B cell (primary cell): ENCODE measurements at regions not wholly inside any gene's neighbourhood (a gene's known extent, or its start where the extent isn't known, plus 50 kb on each side); places are given as distances from the start of the nearest gene placed in this dataset.

Source experiments
- ATAC-seq: fragments of 200-7000 bp; cut with Tn5 transposase; one replicate; pipeline ENCODE4 v1.10.0; 2021; ENCODE audit warnings: low read depth, mild to moderate bottlenecking, moderate number of reproducible peaks, moderate library complexity
- CTCF ChIA-PET: fragments of 350-600 bp; sonication (Branson Sonifier 250); formaldehyde crosslinking; loops from one replicate; lab custom pipeline; 2021; ENCODE audit warnings: antibody characterized with exemption, inconsistent platforms; lab: Charles Lee
- POLR2A ChIA-PET: fragments of 350-600 bp; sonication (Branson Sonifier 250); formaldehyde crosslinking; loops from one replicate; lab custom pipeline; 2021; ENCODE audit warnings: antibody characterized with exemption; lab: Charles Lee
- DNase-seq: peaks from one replicate; pipeline ENCODE4 v3.0.0; 2013
- H2AFZ ChIP-seq: 2 replicates; pipeline ENCODE4 v1.6.1; 2012; ENCODE audit warnings: mild to moderate bottlenecking, low read depth, low read length; ENCODE audit not compliant: insufficient read depth, poor library complexity, severe bottlenecking
- H3K27ac ChIP-seq, 2 donors: 1 replicate in 1 of 2; 2 replicates in 1 of 2; pipeline ENCODE4 v1.5.1; 2012 to 2013; ENCODE audit warnings: low read length in 2 of 2, mild to moderate bottlenecking in 2 of 2, moderate library complexity in 1 of 2
- H3K27me3 ChIP-seq, 4 experiments: fragments of 200-600 bp in 1 of 4; sonication (generic) in 1 of 4; replicated peaks in 1 of 4; 1 replicate in 2 of 4; 2 replicates in 2 of 4; pipeline versions ENCODE4 v1.6.1 to v1.7.0; 2013 to 2016; ENCODE audit warnings: low read length in 3 of 4, mild to moderate bottlenecking in 2 of 4, mixed read lengths in 1 of 4, moderate library complexity in 1 of 4; ENCODE audit not compliant: insufficient read depth in 4 of 4, control insufficient read depth in 3 of 4; ENCODE audit errors: control extremely low read depth in 1 of 4
- H3K36me3 ChIP-seq, 2 experiments: replicated peaks in 1 of 2; 1 replicate in 1 of 2; 2 replicates in 1 of 2; pipeline versions ENCODE4 v1.6.1 to v1.7.1; 2013; ENCODE audit warnings: low read length in 1 of 2; ENCODE audit not compliant: insufficient read depth in 2 of 2, control insufficient read depth in 1 of 2; ENCODE audit errors: control extremely low read depth in 1 of 2, extremely low read depth in 1 of 2
- H3K4me1 ChIP-seq, 2 donors: fragments of 200-600 bp in 1 of 2; sonication (generic) in 1 of 2; 1 replicate in 1 of 2; 2 replicates in 1 of 2; pipeline versions ENCODE4 v1.5.1 to v1.6.1; 2013 to 2017; ENCODE audit warnings: low read length in 2 of 2; ENCODE audit not compliant: control insufficient read depth in 2 of 2, insufficient read depth in 2 of 2
- H3K4me2 ChIP-seq: replicated peaks from 2 replicates; pipeline ENCODE3; 2012; ENCODE audit warnings: mild to moderate bottlenecking, low read depth, low read length; ENCODE audit not compliant: poor library complexity, severe bottlenecking
- H3K4me3 ChIP-seq, 5 experiments: fragments of 200-600 bp in 1 of 5; sonication (generic) in 1 of 5; 1 replicate in 3 of 5; 2 replicates in 2 of 5; pipeline versions ENCODE4 v1.5.1 to v1.7.0; 2011 to 2016; ENCODE audit warnings: low read length in 4 of 5, mild to moderate bottlenecking in 4 of 5, low read depth in 2 of 5, control low read depth in 1 of 5, moderate library complexity in 1 of 5; ENCODE audit not compliant: insufficient read depth in 1 of 5; ENCODE audit errors: control extremely low read depth in 1 of 5, extremely low read depth in 1 of 5
- H3K79me2 ChIP-seq: fragments of 200-600 bp; sonication (generic); one replicate; pipeline ENCODE4 v1.6.0; 2016; ENCODE audit warnings: low read length; ENCODE audit not compliant: control insufficient read depth, insufficient read depth
- H3K9ac ChIP-seq: fragments of 200-600 bp; sonication (generic); 2 replicates; pipeline ENCODE4 v1.6.1; 2017; ENCODE audit warnings: mild to moderate bottlenecking, low read length, moderate library complexity
- H3K9me3 ChIP-seq, 3 donors: one replicate each; pipeline versions ENCODE4 v1.6.1 to v1.7.1; 2013; ENCODE audit warnings: low read length in 2 of 3; ENCODE audit not compliant: control insufficient read depth in 2 of 3, insufficient read depth in 1 of 3; ENCODE audit errors: control extremely low read depth in 1 of 3
- H4K20me1 ChIP-seq: 2 replicates; pipeline ENCODE4 v1.6.0; 2012; ENCODE audit warnings: mild to moderate bottlenecking, low read length; ENCODE audit not compliant: insufficient read depth, control insufficient read depth, poor library complexity, severe bottlenecking
- H3K27ac Mint-ChIP-seq: one replicate; pipeline ENCODE4 v1.8.0; 2021; ENCODE audit warnings: mixed read lengths
- H3K27me3 Mint-ChIP-seq: one replicate; pipeline ENCODE4 v1.8.0; 2021; ENCODE audit warnings: mixed read lengths
- H3K4me1 Mint-ChIP-seq: one replicate; pipeline ENCODE4 v1.8.0; 2021; ENCODE audit warnings: mixed read lengths
- H3K4me3 Mint-ChIP-seq: one replicate; pipeline ENCODE4 v1.8.0; 2021; ENCODE audit warnings: mixed read lengths
- H3K9me3 Mint-ChIP-seq: one replicate; pipeline ENCODE4 v1.8.0; 2022; ENCODE audit warnings: mixed read lengths; ENCODE audit not compliant: insufficient read depth
- CTCF ChIP-seq: fragments of 200-600 bp; IDR thresholded peaks from one replicate; pipeline ENCODE4 v1.8.0; 2022; ENCODE audit warnings: antibody characterized with exemption, mild to moderate bottlenecking
- EZH2 ChIP-seq: IDR thresholded peaks from 2 replicates; pipeline ENCODE4 v1.6.1; 2012; ENCODE audit warnings: borderline replicate concordance, low read depth, mild to moderate bottlenecking, moderate library complexity, low read length; ENCODE audit not compliant: insufficient read depth, poor library complexity, severe bottlenecking
- WGBS: methylation state at CpG from one replicate; pipeline ENCODE4 v1.1.5; 2013; ENCODE audit warnings: missing lambda C conversion rate; ENCODE audit not compliant: insufficient coverage; 5-methylcytosine and 5-hydroxymethylcytosine counted together
- intact Hi-C: fragments of 100-400 bp; cut with micrococcal nuclease; formaldehyde crosslinking; loops from one replicate; pipeline ENCODE4 v1.10.0; 2022

DNA sequence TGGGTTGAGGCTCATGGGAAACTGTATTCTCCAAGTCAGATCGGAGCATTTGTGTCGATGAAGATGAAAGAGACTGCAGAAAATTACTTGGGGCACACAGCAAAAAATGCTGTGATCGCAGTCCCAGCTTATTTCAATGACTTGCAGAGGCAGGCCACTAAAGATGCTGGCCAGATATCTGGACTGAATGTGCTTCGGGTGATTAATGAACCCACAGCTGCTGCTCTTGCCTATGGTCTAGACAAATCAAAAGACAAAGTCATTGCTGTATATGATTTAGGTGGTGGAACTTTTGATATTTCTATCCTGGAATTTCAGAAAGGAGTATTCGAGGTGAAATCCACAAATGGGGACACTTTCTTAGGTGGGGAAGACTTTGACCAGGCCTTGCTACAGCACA lies 336.6 kb downstream of the PAX3 start:
- TF ChIP-seq EZH2 = no peak
- no peak for TF ChIP-seq CTCF
- no peak overlapping the region for H3K4me2 ChIP-seq
- intact Hi-C loops = no loop called here
- DNase-seq (no peak), ATAC-seq (no peak)
- no peaks in the 10 kb centered on the region for H3K4me1 ChIP-seq
- no peaks in the 10 kb centered on the region for H4K20me1 ChIP-seq
- H2AFZ ChIP-seq = no peak overlapping the region
- ChIA-PET POLR2A (no interaction called here), CTCF (no interaction called here)
- no peak overlapping the region for H3K4me3 ChIP-seq
- H3K27me3 ChIP-seq = no peaks in the 10 kb centered on the region
- Mint-ChIP-seq H3K9me3 (no peaks in the 10 kb centered on the region), H3K4me3 (no peak overlapping the region), H3K27me3 (peaks cover 3% of the 10 kb centered on the region), H3K27ac (no peak overlapping the region), H3K4me1 (no peaks in the 10 kb centered on the region)
- H3K27ac ChIP-seq = no peak overlapping the region
- H3K9ac ChIP-seq = no peak overlapping the region
- no peaks in the 10 kb centered on the region for H3K36me3 ChIP-seq
- WGBS = 86% methylated on average over 5 of the region's 5 CpGs
- no peaks in the 10 kb centered on the region for H3K79me2 ChIP-seq
- peaks cover 0 to 4% (median 0%) of the 10 kb centered on the region in 3 donors for H3K9me3 ChIP-seq

DNA sequence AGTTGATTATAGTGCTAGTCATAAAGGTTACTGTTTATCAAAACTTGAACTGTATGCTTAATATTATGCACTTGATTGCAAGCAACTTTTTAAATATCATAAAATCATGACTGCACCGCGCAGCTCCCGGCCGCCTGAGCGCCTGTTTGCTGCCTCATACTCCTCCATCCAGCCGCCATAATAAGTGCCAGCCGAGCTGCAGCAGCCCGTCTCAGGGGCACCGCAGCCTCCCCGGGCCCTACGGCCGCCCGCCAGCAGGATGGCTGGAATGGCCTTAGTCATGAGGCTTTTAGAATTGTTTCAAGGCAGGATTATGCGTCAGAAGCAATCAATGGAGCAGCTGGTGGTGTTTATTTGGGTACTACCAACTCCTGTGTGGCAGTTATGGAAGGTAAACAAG lies 337.2 kb downstream of the PAX3 start:
- Histone ChIP-seq H3K36me3 (no peaks in the 10 kb centered on the region), H3K4me1 (no peaks in the 10 kb centered on the region), H3K27ac (no peak overlapping the region), H3K4me2 (no peak overlapping the region), H3K79me2 (no peaks in the 10 kb centered on the region), H3K9me3 (peaks cover 0 to 4% (median 0%) of the 10 kb centered on the region in 3 donors), H3K27me3 (no peaks in the 10 kb centered on the region), H3K4me3 (no peak overlapping the region), H2AFZ (no peak overlapping the region), H3K9ac (no peak overlapping the region), H4K20me1 (no peaks in the 10 kb centered on the region)
- Mint-ChIP-seq H3K4me3 (no peak overlapping the region), H3K27ac (no peak overlapping the region), H3K4me1 (no peaks in the 10 kb centered on the region), H3K9me3 (no peaks in the 10 kb centered on the region), H3K27me3 (peaks cover 3% of the 10 kb centered on the region)
- ChIA-PET CTCF (no interaction called here), POLR2A (no interaction called here)
- TF ChIP-seq EZH2 = no peak
- no peak for TF ChIP-seq CTCF
- intact Hi-C loops = no loop called here
- no peak for DNase-seq
- WGBS = 100% methylated on average over 4 of the region's 14 CpGs
- ATAC-seq = no peak
